GM12875 (cell line): ENCODE measurements at regions not wholly inside any gene's neighbourhood (a gene's known extent, or its start where the extent isn't known, plus 50 kb on each side); places are given as distances from the start of the nearest gene placed in this dataset.

Experiments
- H3K4me3 ChIP-seq: one replicate; pipeline ENCODE4 v1.5.1; 2011; ENCODE audit warnings: low read depth, low read length, control low read depth
- CTCF ChIP-seq: IDR thresholded peaks from 2 replicates; pipeline ENCODE4 v1.5.1; 2011; ENCODE audit warnings: low read depth, mild to moderate bottlenecking, control low read depth, inconsistent platforms, low read length, moderate library complexity, borderline replicate concordance; ENCODE audit not compliant: insufficient read depth

DNA sequence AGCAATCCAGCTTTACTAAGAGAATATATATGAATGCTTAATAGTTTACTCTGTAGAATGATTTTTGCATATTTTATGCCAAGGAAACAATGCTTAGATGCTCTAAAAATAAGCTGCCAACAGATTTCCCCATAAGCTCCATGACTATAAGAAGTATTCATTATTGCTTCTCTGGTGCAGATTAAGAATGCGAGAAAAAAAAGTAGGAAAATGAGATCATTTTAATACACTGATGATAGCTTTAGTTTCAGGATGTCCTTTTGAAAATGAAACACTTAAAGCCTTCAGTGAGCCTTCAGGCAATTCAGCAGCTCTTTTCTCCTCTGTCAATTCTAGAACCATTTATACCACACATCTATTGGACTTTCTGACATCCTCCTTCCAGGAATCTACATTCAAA lies 735.0 kb upstream of the POT1 start:
- H3K4me3 ChIP-seq, result no peak overlapping the region
- TF ChIP-seq CTCF, result no peak

DNA sequence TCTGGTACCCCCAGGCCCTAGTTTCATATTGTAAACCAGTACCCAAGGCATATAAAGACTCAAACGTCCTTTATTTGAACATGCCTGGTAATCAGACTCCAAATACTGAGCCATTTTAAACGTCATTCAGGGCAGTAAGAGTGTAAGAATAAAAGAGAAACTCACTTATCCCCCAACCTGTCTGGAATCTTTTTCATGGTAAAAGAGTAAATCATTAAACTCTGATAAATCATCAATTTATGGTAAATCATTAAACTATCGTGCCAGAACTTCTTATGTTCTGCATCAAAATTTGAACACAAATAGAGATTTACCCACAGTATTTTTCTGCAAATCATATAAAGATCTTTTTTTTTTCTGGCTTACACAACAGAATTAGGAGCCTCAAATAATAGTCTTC lies 734.3 kb upstream of the POT1 start:
- no peak overlapping the region for H3K4me3 ChIP-seq
- TF ChIP-seq CTCF, result no peak

DNA sequence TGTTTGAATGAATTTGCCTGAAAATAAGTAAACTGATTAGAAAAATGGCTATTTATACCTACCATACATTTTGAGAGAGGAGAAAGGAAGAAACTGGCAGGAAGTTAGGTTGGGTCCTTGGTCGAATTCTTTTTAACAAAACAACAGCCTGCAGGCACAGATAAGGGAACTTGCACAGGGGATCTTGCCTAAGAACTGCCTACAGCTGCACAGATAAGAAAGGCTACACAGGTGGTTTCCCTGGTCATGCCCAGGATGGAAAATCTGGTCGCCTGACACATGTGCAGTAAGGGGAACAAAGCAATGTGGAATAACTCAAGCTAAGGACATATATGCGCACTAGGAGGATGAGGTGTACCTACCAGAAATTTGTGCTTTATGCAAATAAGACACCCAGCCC lies 732.1 kb upstream of the POT1 start:
- TF ChIP-seq CTCF, result no peak

DNA sequence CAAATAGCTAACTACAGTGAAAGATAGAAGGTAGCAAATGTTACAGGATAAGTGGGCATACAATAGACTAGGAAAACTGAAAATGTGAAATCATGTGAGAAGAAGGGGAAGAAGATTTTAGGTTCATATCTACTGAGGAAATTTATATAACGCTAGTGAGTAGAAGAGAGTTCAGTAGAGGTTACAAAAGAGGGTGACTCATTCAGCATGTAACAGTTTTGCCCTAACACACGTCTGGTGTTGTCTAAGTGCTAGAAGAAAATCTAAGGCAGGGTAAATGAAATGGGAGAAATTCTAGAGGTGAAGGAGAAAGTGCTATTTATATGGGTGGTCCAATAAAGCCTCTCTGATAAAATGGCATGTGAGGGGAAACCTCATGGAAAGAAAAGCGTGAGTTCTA lies 731.4 kb upstream of the POT1 start:
- TF ChIP-seq CTCF, result no peak
- H3K4me3 ChIP-seq, result no peak overlapping the region

More for the DNA sequence above, 732.1 kb upstream of the POT1 start:
- H3K4me3 ChIP-seq, result no peak overlapping the region

DNA sequence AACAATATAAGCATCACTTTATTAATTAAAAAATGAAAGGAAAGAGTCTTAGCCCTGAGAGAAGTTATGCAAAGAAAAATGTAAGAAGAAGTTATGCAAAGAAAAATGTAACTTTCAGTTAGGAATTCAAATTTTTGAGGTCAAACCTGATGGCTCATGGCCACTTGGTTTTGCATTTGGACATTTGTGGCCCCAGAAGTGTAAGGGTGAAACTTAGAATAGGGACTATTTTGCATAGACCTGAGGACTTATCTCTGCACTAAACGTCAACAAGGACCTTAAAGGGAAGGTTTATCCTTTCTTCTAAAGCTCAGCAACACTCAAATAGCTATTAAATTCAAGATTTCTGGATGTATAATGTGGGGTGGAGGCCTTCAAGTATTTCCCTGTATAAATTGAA lies 724.5 kb upstream of the POT1 start:
- no peak for TF ChIP-seq CTCF
- no peak overlapping the region for H3K4me3 ChIP-seq

GRCh38 chr7:125651823-125652528 lies 722.4 kb upstream of the POT1 start:
- H3K4me3 ChIP-seq, result no peak overlapping the region
- no peak for TF ChIP-seq CTCF

DNA sequence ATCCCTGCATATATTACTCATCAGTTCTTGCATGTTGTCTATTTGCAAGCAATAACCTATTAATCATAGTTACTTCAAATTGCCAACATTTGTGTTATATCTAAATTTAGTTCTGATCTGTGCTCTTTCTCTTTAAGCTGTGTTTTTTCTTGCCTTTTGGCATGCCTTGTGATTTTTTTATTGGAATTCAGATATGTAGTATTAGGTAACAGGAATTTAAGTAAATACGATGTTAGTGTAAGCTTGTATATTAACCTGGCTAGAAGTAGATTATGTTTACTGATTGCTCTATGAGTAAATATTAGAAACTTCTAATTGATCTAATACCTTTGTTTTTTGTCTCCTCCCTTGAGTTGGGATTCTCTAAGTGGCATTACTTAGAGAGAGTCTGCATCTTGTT lies 718.9 kb upstream of the POT1 start:
- TF ChIP-seq CTCF, result no peak
- no peak overlapping the region for H3K4me3 ChIP-seq
